HCT116 (cell line): ENCODE measurements at regions not wholly inside any gene's neighbourhood (a gene's known extent, or its start where the extent isn't known, plus 50 kb on each side); places are given as distances from the start of the nearest gene placed in this dataset.

Experiments
- ATAC-seq: fragments of 200-7000 bp; cut with Tn5 transposase; 2 replicates; pipeline ENCODE4 v1.9.1; 2020; ENCODE audit warnings: mild to moderate bottlenecking, moderate library complexity
- BruUV-seq: library from RNA; stranded (reverse); fragments of 400-500 nt; replicated peaks from 2 replicates; lab custom pipeline; 2021; lab: Mats Ljungman, UMichigan
- CTCF ChIA-PET: fragments of 300-600 bp; sonication (Branson Sonifier 250); formaldehyde crosslinking; loops from one replicate; lab custom pipeline; 2021; ENCODE audit warnings: antibody characterized with exemption; lab: Charles Lee
- POLR2A ChIA-PET: fragments of 300-600, 350-600 bp; sonication (Branson Sonifier 250); formaldehyde crosslinking; loops from one replicate; lab custom pipeline; 2021; ENCODE audit warnings: antibody characterized with exemption; lab: Charles Lee
- RAD21 ChIA-PET, 2 experiments: fragments of 300-600 bp; sonication (Branson Sonifier 250); formaldehyde crosslinking; loops; one replicate each; lab custom pipeline; 2023; ENCODE audit warnings: low total read pairs in 2 of 2; ENCODE audit not compliant: uncharacterized antibody in 2 of 2, unreplicated experiment in 2 of 2, low non-redundant PET in 1 of 2; lab: Charles Lee
- DNase-seq: peaks from one replicate; pipeline ENCODE4 v3.0.0-alpha.2; 2010; ENCODE audit warnings: low read depth, low spot score
- H2AFZ ChIP-seq: fragments of 200-600 bp; shearing (Covaris generic), sonication (generic); 2 replicates; pipeline ENCODE4 v1.6.1; 2017; ENCODE audit warnings: low read depth, mixed run types, mixed read lengths, antibody characterized with exemption, low read length; ENCODE audit not compliant: poor library complexity, severe bottlenecking
- H3K27ac ChIP-seq: 2 replicates; pipeline ENCODE4 v1.5.1; 2012; ENCODE audit warnings: low read depth, low read length
- H3K27me3 ChIP-seq: fragments of 200-600 bp; sonication (generic); 2 replicates; pipeline ENCODE4 v1.6.1; 2016; ENCODE audit warnings: mixed run types, low read length, mixed read lengths; ENCODE audit not compliant: insufficient read depth
- H3K36me3 ChIP-seq, 2 experiments: fragments of 200-500 bp in 1 of 2; fragments of 200-600 bp in 1 of 2; sonication (Bioruptor generic) in 1 of 2; sonication (generic) in 1 of 2; 2 replicates each; pipeline versions ENCODE4 v1.5.1 to v1.6.1; 2014 to 2016; ENCODE audit warnings: low read length in 2 of 2, inconsistent platforms in 1 of 2, mixed read lengths in 1 of 2, mixed run types in 1 of 2; ENCODE audit not compliant: insufficient read depth in 2 of 2, control insufficient read depth in 1 of 2
- H3K4me1 ChIP-seq, 2 experiments: fragments of 200-600 bp in 1 of 2; sonication (generic) in 1 of 2; 2 replicates each; pipeline versions ENCODE4 v1.5.1 to v1.6.1; 2012 to 2017; ENCODE audit warnings: low read length in 2 of 2, inconsistent platforms in 1 of 2, mild to moderate bottlenecking in 1 of 2, mixed read lengths in 1 of 2, mixed run types in 1 of 2, moderate library complexity in 1 of 2; ENCODE audit not compliant: insufficient read depth in 2 of 2, control insufficient read depth in 1 of 2
- H3K4me2 ChIP-seq: fragments of 200-600 bp; sonication (generic); 2 replicates; pipeline ENCODE4 v1.6.1; 2017; ENCODE audit warnings: mixed run types, low read length, mixed read lengths
- H3K4me3 ChIP-seq, 2 experiments: fragments of 200-600 bp in 1 of 2; sonication (generic) in 1 of 2; replicated peaks in 1 of 2; 2 replicates each; pipeline ENCODE4 v1.5.1; 2011 to 2016; ENCODE audit warnings: low read length in 2 of 2, control low read depth in 1 of 2, low read depth in 1 of 2, mild to moderate bottlenecking in 1 of 2, mixed read lengths in 1 of 2, mixed run types in 1 of 2
- H3K79me2 ChIP-seq: fragments of 200-600 bp; sonication (generic); 2 replicates; pipeline ENCODE4 v1.6.1; 2017; ENCODE audit warnings: mild to moderate bottlenecking, mixed run types, low read length, moderate library complexity, mixed read lengths; ENCODE audit not compliant: insufficient read depth
- H3K9ac ChIP-seq: fragments of 200-600 bp; sonication (generic); 2 replicates; pipeline ENCODE4 v1.6.1; 2016; ENCODE audit warnings: low read length, mixed read lengths
- H3K9me2 ChIP-seq: fragments of 200-600 bp; sonication (generic), shearing (Covaris generic); 2 replicates; pipeline ENCODE4 v1.6.1; 2017; ENCODE audit warnings: mixed run types, mild to moderate bottlenecking, moderate library complexity; ENCODE audit not compliant: insufficient read depth
- H3K9me3 ChIP-seq, 2 experiments: fragments of 200-500 bp in 1 of 2; fragments of 200-600 bp in 1 of 2; sonication (Bioruptor generic) in 1 of 2; sonication (generic) in 1 of 2; 2 replicates each; pipeline ENCODE4 v1.6.1; 2014 to 2017; ENCODE audit warnings: low read length in 2 of 2, mixed read lengths in 2 of 2, inconsistent platforms in 1 of 2, low read depth in 1 of 2, mild to moderate bottlenecking in 1 of 2, mixed run types in 1 of 2, moderate library complexity in 1 of 2; ENCODE audit not compliant: control insufficient read depth in 1 of 2, insufficient read depth in 1 of 2
- H4K20me1 ChIP-seq: fragments of 200-600 bp; sonication (generic), shearing (Covaris generic); 2 replicates; pipeline ENCODE4 v1.6.1; 2017; ENCODE audit warnings: mixed run types, mild to moderate bottlenecking, moderate library complexity; ENCODE audit not compliant: insufficient read depth
- EZH2 ChIP-seq: fragments of 200-600 bp; sonication (generic); IDR thresholded peaks from 2 replicates; pipeline ENCODE4 v1.6.1; 2017; ENCODE audit warnings: antibody characterized with exemption, mixed run types
- EZH2phosphoT487 ChIP-seq: fragments of 200-600 bp; IDR thresholded peaks from 2 replicates; pipeline ENCODE4 v1.6.1; 2018; ENCODE audit warnings: antibody characterized with exemption, borderline replicate concordance
- FOSL1 ChIP-seq: IDR thresholded peaks from 2 replicates; pipeline ENCODE4 v1.6.1; 2012; ENCODE audit warnings: low read depth
- POLR2A ChIP-seq: IDR thresholded peaks from 2 replicates; pipeline ENCODE4 v1.7.0; 2011; ENCODE audit warnings: borderline replicate concordance; ENCODE audit not compliant: insufficient read depth, insufficient read length; ENCODE audit errors: extremely low read depth
- POLR2AphosphoS5 ChIP-seq: IDR thresholded peaks from 2 replicates; pipeline ENCODE4 v1.6.1; 2011; ENCODE audit warnings: mild to moderate bottlenecking, low read depth, low read length, moderate library complexity
- RAD21 ChIP-seq: IDR thresholded peaks from 2 replicates; pipeline ENCODE4 v1.6.1; 2012; ENCODE audit warnings: low read depth, mild to moderate bottlenecking
- REST ChIP-seq: IDR thresholded peaks from 2 replicates; pipeline ENCODE4 v1.6.1; 2012; ENCODE audit warnings: low read depth
- SP1 ChIP-seq: IDR thresholded peaks from 2 replicates; pipeline ENCODE4 v1.6.1; 2012; ENCODE audit warnings: low read depth
- ZFX ChIP-seq: fragments of 450-650 bp; IDR thresholded peaks from 2 replicates; pipeline ENCODE4 v1.6.1; 2017
- intact Hi-C: fragments of 100-400 bp; cut with micrococcal nuclease; formaldehyde crosslinking; loops from 2 replicates; pipeline ENCODE4 v1.10.0; 2022

- no peak for TF ChIP-seq REST
- TF ChIP-seq ZFX, result no peak
- no peak for TF ChIP-seq EZH2phosphoT487
- TF ChIP-seq RAD21, result no peak
- no peak for TF ChIP-seq POLR2AphosphoS5
- TF ChIP-seq SP1, result no peak
- TF ChIP-seq, all 23 proteins: peak for 0
These were observed 340.9 kb downstream of the BCL11B start (continued) for GRCh38 chr14:98931126-98931525.

GRCh38 chr14:98931911-98932310 is 340.1 kb downstream of the BCL11B start:
- H3K4me2 ChIP-seq, result no peak overlapping the region
- H4K20me1 ChIP-seq, result no peaks in the 10 kb centered on the region
- RAD21 ChIA-PET, result no interaction called here
- H2AFZ ChIP-seq, result no peak overlapping the region
- peaks cover 17% of the 10 kb centered on the region for H3K27me3 ChIP-seq
- ATAC-seq (no peak), DNase-seq (no peak)
- intact Hi-C loops, result no loop called here
- POLR2A ChIA-PET, result no interaction called here
- TF ChIP-seq POLR2A (no peak), POLR2AphosphoS5 (no peak), EZH2 (no peak), ZFX (no peak), FOSL1 (no peak), REST (no peak)
- no peaks in the 10 kb centered on the region for H3K79me2 ChIP-seq
- H3K9ac ChIP-seq, result no peak overlapping the region
- CTCF ChIA-PET, result no interaction called here
- no peak overlapping the region for H3K4me3 ChIP-seq
- no peaks in the 10 kb centered on the region for H3K36me3 ChIP-seq
- H3K4me1 ChIP-seq, result no peaks in the 10 kb centered on the region
- H3K9me3 ChIP-seq, result no peaks in the 10 kb centered on the region
- H3K27ac ChIP-seq, result no peak overlapping the region
- no peaks in the 10 kb centered on the region for H3K9me2 ChIP-seq
- no TSS peak for BruUV-seq
